GM10248 (cell line): ENCODE measurements at regions not wholly inside any gene's neighbourhood (a gene's known extent, or its start where the extent isn't known, plus 50 kb on each side); places are given as distances from the start of the nearest gene placed in this dataset.

Source experiments
- CTCF ChIA-PET: fragments of 300-600 bp; sonication (Branson Sonifier 250); formaldehyde crosslinking; extraction: SDS; loops from one replicate; lab custom pipeline; 2021; ENCODE audit warnings: antibody characterized with exemption; lab: Yijun Ruan, JAX
- POLR2A ChIA-PET: fragments of 350-650 bp; sonication (Branson Sonifier 250); formaldehyde crosslinking; extraction: SDS; loops from one replicate; lab custom pipeline; 2020; ENCODE audit warnings: antibody characterized with exemption; lab: Yijun Ruan, JAX
- DNase-seq: peaks from one replicate; pipeline ENCODE4 v3.0.0; 2012; ENCODE audit errors: extremely low spot score
- CTCF ChIP-seq: IDR thresholded peaks from 2 replicates; pipeline ENCODE4 v1.5.1; 2012; ENCODE audit warnings: mild to moderate bottlenecking, low read depth; ENCODE audit errors: extremely low read depth, missing control alignments, control extremely low read depth

GRCh38 chr6:153591159-153591558, 447.9 kb upstream of the OPRM1 start:
- ChIA-PET POLR2A (no interaction called here), CTCF (interaction anchor here (1.8 kb wide), 1 partner anchor 13 kb away, joined by 6 read pairs; no protein-coding TSS in a partner anchor)
- TF ChIP-seq CTCF, result no peak
- DNase-seq, result peak; percentile 9

GRCh38 chr6:153590411-153590810, 448.6 kb upstream of the OPRM1 start:
- ChIA-PET CTCF (interaction anchor here (1.8 kb wide), 1 partner anchor 14 kb away, joined by 6 read pairs; no protein-coding TSS in a partner anchor), POLR2A (no interaction called here)
- no peak for DNase-seq
- TF ChIP-seq CTCF, result no peak

GRCh38 chr6:153588330-153588729, 450.7 kb upstream of the OPRM1 start:
- ChIA-PET CTCF (interaction anchor here (1.9 kb wide), 1 partner anchor 16 kb away, joined by 6 read pairs; no protein-coding TSS in a partner anchor), POLR2A (no interaction called here)
- no peak for TF ChIP-seq CTCF
- DNase-seq, result no peak

GRCh38 chr6:153583685-153584084, 452.6 kb upstream of the RGS17 start:
- CTCF ChIA-PET, result no interaction called here
- POLR2A ChIA-PET, result no interaction called here
- DNase-seq, result no peak
- no peak for TF ChIP-seq CTCF

GRCh38 chr6:153580776-153581175, 449.7 kb upstream of the RGS17 start:
- no peak for DNase-seq
- CTCF ChIA-PET, result interaction anchor here (1.4 kb wide), 1 partner anchor 15 kb away, joined by 3 read pairs; no protein-coding TSS in a partner anchor
- POLR2A ChIA-PET, result no interaction called here
- TF ChIP-seq CTCF, result no peak

GRCh38 chr6:153575528-153575927, 444.4 kb upstream of the RGS17 start:
- ChIA-PET POLR2A (no interaction called here), CTCF (interaction anchor here (1.5 kb wide), 1 partner anchor 15 kb away, joined by 3 read pairs; no protein-coding TSS in a partner anchor)
- TF ChIP-seq CTCF, result no peak
- DNase-seq, result no peak
